Right lobe of liver (tissue), 6 donors: ENCODE measurements at regions not wholly inside any gene's neighbourhood (a gene's known extent, or its start where the extent isn't known, plus 50 kb on each side); places are given as distances from the start of the nearest gene placed in this dataset.
A peak's percentile ranks its signal among the peaks of the same experiment; 100 is the strongest.
"Not testable (repeated sequence)": the region's sequence is repeated elsewhere in the genome, so short reads cannot be mapped to it uniquely, and the experiment has no call there.

ENCODE experiments used
- ATAC-seq, 4 donors: fragments of 200-7000 bp; cut with Tn5 transposase; one replicate each; pipeline ENCODE4 v1.9.1; 2020; ENCODE audit warnings: mild to moderate bottlenecking in 4 of 4, moderate library complexity in 4 of 4
- DNase-seq, 3 donors: peaks; one replicate each; pipeline ENCODE4 v3.0.0-alpha.2; 2020
- H3K27ac ChIP-seq, 3 donors: fragments of 200-600 bp; one replicate each; pipeline ENCODE4 v1.8.0; 2022
- H3K27me3 ChIP-seq, 2 donors: fragments of 200-600 bp; one replicate each; pipeline ENCODE4 v1.8.0; 2022
- H3K36me3 ChIP-seq, 4 donors: fragments of 200-600 bp; sonication (generic) in 1 of 4; one replicate each; pipeline versions ENCODE4 v1.5.1 to v1.8.0; 2017 to 2022; ENCODE audit warnings: control low read depth in 1 of 4
- H3K4me1 ChIP-seq, 4 donors: fragments of 200-600 bp; sonication (generic) in 1 of 4; one replicate each; pipeline versions ENCODE4 v1.5.1 to v1.8.0; 2017 to 2022; ENCODE audit warnings: control low read depth in 1 of 4
- H3K4me3 ChIP-seq, 3 donors: fragments of 200-600 bp; one replicate each; pipeline ENCODE4 v1.8.0; 2022
- H3K9me3 ChIP-seq, 4 donors: fragments of 200-600 bp; sonication (generic) in 1 of 4; one replicate each; pipeline versions ENCODE4 v1.5.1 to v1.8.0; 2017 to 2022; ENCODE audit warnings: control low read depth in 1 of 4
- POLR2A ChIP-seq: fragments of 450-650 bp; IDR thresholded peaks from one replicate; pipeline ENCODE4 v1.6.1; 2017; ENCODE audit warnings: antibody characterized with exemption, mild to moderate bottlenecking
- WGBS: methylation state at CpG from one replicate; pipeline ENCODE4 v1.1.6; 2018; ENCODE audit warnings: low coverage, low lambda C conversion rate; ENCODE audit not compliant: insufficient coverage; ENCODE audit errors: missing lambda C conversion rate; 5-methylcytosine and 5-hydroxymethylcytosine counted together
- intact Hi-C, 2 donors: fragments of 100-400 bp; cut with DNase I; formaldehyde crosslinking; loops; one replicate each; pipeline versions ENCODE4 v1.11.2 to v1.14.1; 2022
- TF ChIP-seq, protein P1 (sequence below), 4 donors: fragments of 200-600 bp in 3 of 4; fragments of 450-650 bp in 1 of 4; IDR thresholded peaks; one replicate each; pipeline versions ENCODE4 v1.5.1 to v1.8.0; 2016 to 2022; ENCODE audit warnings: antibody characterized with exemption in 4 of 4, mild to moderate bottlenecking in 2 of 4
- donor health status: DM: no; HTN: yes; CAD: no.
- donor health status: DM: no; HTN: no; CAD: no.
- donor health status: DM: no; HTN: no; CAD: no.
- donor health status: DM: no; HTN: yes; CAD: no.
- donor health status: DM: no; HTN: yes; CAD: no.

DNA sequence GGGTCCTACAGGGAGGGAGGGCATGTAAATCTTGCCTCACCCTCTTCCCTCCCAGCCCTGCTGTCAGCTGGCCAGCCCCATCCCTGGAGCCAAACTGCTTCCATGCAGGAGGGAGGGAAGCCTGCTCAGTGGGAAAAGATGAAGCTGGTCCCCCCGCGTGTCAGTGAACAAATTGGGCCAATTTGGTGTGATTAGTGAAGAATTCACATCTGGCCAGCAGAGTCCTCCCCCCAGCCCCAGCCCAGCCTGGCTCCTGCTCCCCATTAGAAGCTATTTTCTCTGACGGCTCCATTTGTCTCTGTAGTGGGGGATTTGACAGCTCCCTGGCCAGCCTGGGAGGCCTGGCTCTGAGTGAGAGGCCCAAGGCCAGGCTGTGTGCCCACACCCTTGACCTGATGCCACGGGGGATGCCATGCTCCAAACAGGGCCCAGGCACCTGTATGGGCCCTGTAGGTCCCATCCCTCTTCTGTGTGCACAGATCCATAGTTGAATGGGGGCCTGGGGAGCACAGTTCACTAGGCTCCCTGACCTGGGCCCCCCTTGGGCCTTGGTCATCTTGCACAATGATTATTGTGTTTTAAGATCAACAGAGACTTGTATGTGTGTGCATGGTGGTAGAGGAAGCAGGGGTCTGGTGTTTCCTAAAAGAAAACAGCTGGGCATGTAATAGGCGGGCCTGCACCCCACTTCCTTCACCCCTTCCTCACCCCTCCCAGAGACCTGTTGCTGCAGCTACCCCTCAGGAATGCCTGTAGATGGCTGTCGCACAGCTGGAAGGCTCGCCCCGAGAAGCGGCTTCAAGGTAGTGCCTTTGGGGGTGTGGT lies 50.7 kb upstream of the TAC4 start:
- peaks cover 0 to 11% of the 10 kb centered on the region in 2 donors for H3K27me3 ChIP-seq
- intact Hi-C loops: no loop called here
- no peak for ATAC-seq
- no peak overlapping the region for H3K4me3 ChIP-seq
- no peak overlapping the region for H3K27ac ChIP-seq
- H3K4me1 ChIP-seq: no peaks in the 10 kb centered on the region
- H3K9me3 ChIP-seq: no peaks in the 10 kb centered on the region
- no peaks in the 10 kb centered on the region for H3K36me3 ChIP-seq
- DNase-seq: no peak
- WGBS: 96% methylated on average over 4 of the region's 9 CpGs
- TF ChIP-seq, protein P1, sequence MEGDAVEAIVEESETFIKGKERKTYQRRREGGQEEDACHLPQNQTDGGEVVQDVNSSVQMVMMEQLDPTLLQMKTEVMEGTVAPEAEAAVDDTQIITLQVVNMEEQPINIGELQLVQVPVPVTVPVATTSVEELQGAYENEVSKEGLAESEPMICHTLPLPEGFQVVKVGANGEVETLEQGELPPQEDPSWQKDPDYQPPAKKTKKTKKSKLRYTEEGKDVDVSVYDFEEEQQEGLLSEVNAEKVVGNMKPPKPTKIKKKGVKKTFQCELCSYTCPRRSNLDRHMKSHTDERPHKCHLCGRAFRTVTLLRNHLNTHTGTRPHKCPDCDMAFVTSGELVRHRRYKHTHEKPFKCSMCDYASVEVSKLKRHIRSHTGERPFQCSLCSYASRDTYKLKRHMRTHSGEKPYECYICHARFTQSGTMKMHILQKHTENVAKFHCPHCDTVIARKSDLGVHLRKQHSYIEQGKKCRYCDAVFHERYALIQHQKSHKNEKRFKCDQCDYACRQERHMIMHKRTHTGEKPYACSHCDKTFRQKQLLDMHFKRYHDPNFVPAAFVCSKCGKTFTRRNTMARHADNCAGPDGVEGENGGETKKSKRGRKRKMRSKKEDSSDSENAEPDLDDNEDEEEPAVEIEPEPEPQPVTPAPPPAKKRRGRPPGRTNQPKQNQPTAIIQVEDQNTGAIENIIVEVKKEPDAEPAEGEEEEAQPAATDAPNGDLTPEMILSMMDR (IDR thresholded peaks at IDR 0.05): no peak
- TF ChIP-seq POLR2A: no peak

DNA sequence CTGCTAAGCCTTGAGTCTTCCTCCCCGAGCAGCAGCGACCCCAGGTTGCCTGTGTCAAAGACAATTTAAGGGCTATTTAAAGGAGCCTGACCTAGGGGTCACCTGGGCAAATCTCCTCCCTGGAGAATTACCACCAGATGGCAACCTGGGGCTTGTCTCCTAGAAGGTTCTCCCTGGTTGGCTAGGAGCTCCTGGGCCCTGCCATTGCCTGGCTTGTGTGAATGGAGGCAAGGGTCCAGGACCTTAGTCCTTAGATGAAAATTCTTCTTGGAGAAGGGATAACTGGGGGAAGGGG lies 51.3 kb upstream of the TAC4 start:
- DNase-seq (no peak), ATAC-seq (peak in 3 of 4 donors; percentile 18 to 69 (median 43))
- H3K27ac ChIP-seq: no peak overlapping the region
- H3K9me3 ChIP-seq: no peaks in the 10 kb centered on the region
- 60% methylated on average over 1 of the region's 2 CpGs for WGBS
- peaks cover 0 to 15% of the 10 kb centered on the region in 2 donors for H3K27me3 ChIP-seq
- TF ChIP-seq POLR2A: no peak
- TF ChIP-seq, protein P1 (IDR thresholded peaks at IDR 0.05): peak in 3 of 4 donors; percentile 7 to 26 (median 16)
- H3K36me3 ChIP-seq: no peaks in the 10 kb centered on the region
- intact Hi-C loops: no loop called here
- no peaks in the 10 kb centered on the region for H3K4me1 ChIP-seq
- no peak overlapping the region for H3K4me3 ChIP-seq

DNA sequence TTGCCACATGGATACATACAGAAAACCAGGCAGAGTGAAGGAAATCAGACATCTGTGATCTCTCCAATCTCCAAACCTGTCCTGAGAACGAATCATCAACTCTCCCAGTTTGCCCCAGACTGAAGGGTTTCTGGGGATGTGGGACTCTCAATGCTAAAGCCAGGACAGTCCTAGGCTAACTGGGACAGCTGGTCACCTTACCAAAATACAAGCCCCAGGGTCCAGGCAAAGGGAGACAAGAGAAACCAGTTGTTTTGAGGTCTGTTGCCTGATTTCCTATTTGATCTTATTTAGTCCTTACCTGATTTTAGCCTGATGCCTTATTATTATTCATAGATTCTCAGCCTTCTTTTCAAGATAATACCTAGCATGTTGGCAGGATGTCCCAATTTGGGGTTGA lies 51.7 kb upstream of the TAC4 start:
- H3K4me3 ChIP-seq: no peak overlapping the region
- H3K27me3 ChIP-seq: peaks cover 0 to 15% of the 10 kb centered on the region in 2 donors
- ATAC-seq: no peak
- TF ChIP-seq, protein P1 (IDR thresholded peaks at IDR 0.05): no peak
- no peak for TF ChIP-seq POLR2A
- no peak for DNase-seq
- H3K27ac ChIP-seq: no peak overlapping the region
- H3K36me3 ChIP-seq: no peaks in the 10 kb centered on the region
- H3K4me1 ChIP-seq: no peaks in the 10 kb centered on the region
- intact Hi-C loops: no loop called here
- no peaks in the 10 kb centered on the region for H3K9me3 ChIP-seq
- no CpG with 5 or more reads among the region's 1 CpG for WGBS

DNA sequence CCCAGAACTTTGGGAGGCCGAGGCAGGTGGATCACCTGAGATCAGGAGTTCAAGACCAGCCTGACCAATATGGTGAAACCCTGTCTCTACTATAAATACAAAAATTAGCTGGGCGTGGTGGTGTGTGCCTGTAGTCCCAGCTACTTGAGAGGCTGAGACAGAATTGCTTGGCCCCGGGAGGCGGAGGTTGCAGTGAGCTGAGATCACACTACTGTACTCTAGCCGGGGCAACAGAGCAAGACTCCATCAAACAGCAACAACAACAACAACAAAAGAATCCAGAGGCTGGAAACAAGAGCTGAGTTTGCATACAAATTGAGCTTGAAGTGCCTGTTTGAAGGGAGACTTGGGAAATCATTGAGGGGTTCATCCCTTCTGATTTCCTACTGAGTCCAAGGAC lies 52.9 kb upstream of the TAC4 start:
- intact Hi-C loops: not testable (repeated sequence)

DNA sequence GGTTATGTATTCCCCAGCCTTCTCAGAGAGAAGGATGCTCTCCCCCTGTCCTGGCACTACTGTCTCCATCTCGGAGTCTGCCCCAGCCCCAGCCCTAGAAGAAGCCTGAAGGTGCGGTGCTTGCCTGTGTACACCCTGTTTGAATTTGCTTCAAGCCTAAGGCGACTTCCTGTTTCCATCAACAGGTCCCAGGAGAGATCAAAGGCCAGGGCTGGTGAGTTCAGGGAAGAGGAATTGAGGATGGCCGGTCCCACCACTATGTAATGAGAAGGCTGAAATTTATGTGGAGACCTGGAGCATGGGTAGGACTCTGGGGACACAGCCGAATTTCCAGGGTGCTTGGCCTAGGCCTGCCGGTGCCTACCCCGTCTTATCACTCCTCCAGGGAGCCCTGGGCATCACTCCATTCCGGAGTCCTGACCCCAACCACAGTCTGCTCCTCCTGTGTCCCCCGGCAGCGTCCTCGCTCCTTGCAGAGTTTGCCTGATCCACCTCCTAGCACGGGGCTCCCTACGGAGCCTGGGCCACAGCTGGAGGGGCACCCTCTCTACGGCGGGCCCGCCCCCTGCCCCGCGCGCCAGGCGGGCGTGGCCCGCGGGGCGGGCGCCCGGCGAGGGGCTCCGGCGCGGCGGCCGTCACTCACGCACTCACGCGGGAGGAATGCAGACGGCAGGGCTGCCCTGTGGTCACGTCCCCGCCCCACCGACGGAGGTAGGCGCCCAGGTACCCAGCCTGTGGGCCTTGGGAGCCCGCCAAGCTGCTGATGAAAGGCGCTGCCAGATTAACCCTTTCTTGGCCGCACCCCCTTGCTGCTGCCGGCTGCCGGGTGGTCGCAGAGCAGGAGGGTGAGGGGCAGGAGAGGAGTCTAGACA lies 53.8 kb upstream of the TAC4 start:
- Histone ChIP-seq H3K9me3 (no peaks in the 10 kb centered on the region), H3K4me3 (no peak overlapping the region), H3K4me1 (no peaks in the 10 kb centered on the region), H3K27me3 (peaks cover 0 to 20% of the 10 kb centered on the region in 2 donors), H3K36me3 (no peaks in the 10 kb centered on the region), H3K27ac (no peak overlapping the region)
- ATAC-seq (no peak), DNase-seq (no peak)
- 34% methylated on average over 3 of the region's 47 CpGs for WGBS
- no peak for TF ChIP-seq POLR2A
- TF ChIP-seq, protein P1 (IDR thresholded peaks at IDR 0.05): no peak
- intact Hi-C loops: no loop called here

More for the DNA sequence above, 52.9 kb upstream of the TAC4 start:
- H3K4me3 ChIP-seq, ATAC-seq, DNase-seq, H3K4me1 ChIP-seq, H3K36me3 ChIP-seq, H3K9me3 ChIP-seq, H3K27ac ChIP-seq: not testable (repeated sequence)
- 76% methylated on average over 5 of the region's 5 CpGs for WGBS
- H3K27me3 ChIP-seq: peaks cover 0 to 15% of the 10 kb centered on the region in 2 donors
